Mesendoderm (in vitro differentiated cells): ENCODE measurements at regions not wholly inside any gene's neighbourhood (a gene's known extent, or its start where the extent isn't known, plus 50 kb on each side); places are given as distances from the start of the nearest gene placed in this dataset.

Experiments
- DNase-seq: peaks from one replicate; pipeline ENCODE4 v3.0.0; 2013
- H2AK5ac ChIP-seq: 2 replicates; pipeline ENCODE4 v1.6.1; 2013; ENCODE audit warnings: low read length, inconsistent platforms
- H2BK120ac ChIP-seq: 2 replicates; pipeline ENCODE4 v1.6.1; 2013; ENCODE audit warnings: low read depth, mild to moderate bottlenecking, low read length, moderate library complexity, mixed read lengths
- H2BK15ac ChIP-seq: replicated peaks from 2 replicates; pipeline ENCODE4 v1.6.1; 2013; ENCODE audit warnings: low read depth, mild to moderate bottlenecking, moderate library complexity
- H2BK5ac ChIP-seq: 2 replicates; pipeline ENCODE4 v1.6.1; 2013; ENCODE audit warnings: low read length, inconsistent platforms
- H3K18ac ChIP-seq: 2 replicates; pipeline ENCODE4 v1.6.1; 2013; ENCODE audit warnings: mild to moderate bottlenecking, low read length, mixed read lengths
- H3K23ac ChIP-seq: one replicate; pipeline ENCODE4 v1.6.1; 2013; ENCODE audit warnings: low read length
- H3K27ac ChIP-seq: 2 replicates; pipeline ENCODE4 v1.5.1; 2013; ENCODE audit warnings: low read depth, mild to moderate bottlenecking, inconsistent platforms, low read length, moderate library complexity
- H3K27me3 ChIP-seq: 2 replicates; pipeline ENCODE4 v1.6.1; 2013; ENCODE audit warnings: low read length, control low read depth, mild to moderate bottlenecking, inconsistent platforms; ENCODE audit not compliant: insufficient read depth, poor library complexity
- H3K36me3 ChIP-seq: 2 replicates; pipeline ENCODE4 v1.6.1; 2013; ENCODE audit warnings: low read length, inconsistent platforms; ENCODE audit not compliant: control insufficient read depth, insufficient read depth
- H3K4ac ChIP-seq: one replicate; pipeline ENCODE4 v1.6.1; 2013; ENCODE audit warnings: low read depth, mild to moderate bottlenecking, low read length, moderate library complexity
- H3K4me1 ChIP-seq: 2 replicates; pipeline ENCODE4 v1.6.1; 2013; ENCODE audit warnings: low read depth, low read length, inconsistent platforms; ENCODE audit not compliant: control insufficient read depth
- H3K4me2 ChIP-seq: 2 replicates; pipeline ENCODE4 v1.6.1; 2013; ENCODE audit warnings: low read length
- H3K4me3 ChIP-seq: 2 replicates; pipeline ENCODE4 v1.5.1; 2013; ENCODE audit warnings: mild to moderate bottlenecking, low read length
- H3K56ac ChIP-seq: one replicate; pipeline ENCODE4 v1.6.1; 2013; ENCODE audit warnings: low read length
- H3K79me1 ChIP-seq: 2 replicates; pipeline ENCODE4 v1.6.1; 2013; ENCODE audit warnings: low read length, inconsistent platforms
- H3K79me2 ChIP-seq: 2 replicates; pipeline ENCODE4 v1.6.1; 2013; ENCODE audit warnings: mild to moderate bottlenecking, low read length; ENCODE audit not compliant: control insufficient read depth, insufficient read depth
- H3K9ac ChIP-seq: 2 replicates; pipeline ENCODE4 v1.6.1; 2013; ENCODE audit warnings: low read length, inconsistent platforms
- H4K5ac ChIP-seq: one replicate; pipeline ENCODE4 v1.6.1; 2013; ENCODE audit warnings: low read length
- H4K8ac ChIP-seq: one replicate; pipeline ENCODE4 v1.6.1; 2013; ENCODE audit warnings: low read depth, mild to moderate bottlenecking, control low read depth, low read length, moderate library complexity
- WGBS: extraction: QIAGEN DNeasy Blood & Tissue Kit; methylation state at CpG from one replicate; pipeline ENCODE4 v1.1.7; 2013; ENCODE audit warnings: low lambda C conversion rate, missing lambda C conversion rate; ENCODE audit not compliant: insufficient coverage; ENCODE audit errors: extremely low coverage; 5-methylcytosine and 5-hydroxymethylcytosine counted together

DNA sequence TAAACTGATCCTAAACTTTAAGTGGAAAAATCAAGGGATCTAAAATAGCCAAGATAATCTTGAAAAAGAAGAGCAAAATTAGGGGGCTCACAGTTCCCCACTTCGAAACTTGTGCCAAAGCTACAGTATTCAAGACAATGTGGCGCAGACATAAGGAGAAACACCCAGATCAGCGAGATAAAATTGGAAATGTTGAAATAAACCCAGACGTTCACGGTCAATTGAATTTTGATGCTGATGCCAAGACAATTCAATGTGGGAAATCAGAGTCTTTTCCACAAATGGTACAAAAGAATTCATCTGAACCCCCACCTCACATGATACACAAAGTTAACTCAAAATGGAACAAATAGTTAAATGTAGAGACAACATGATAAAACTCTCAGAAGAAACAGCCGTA, 601.6 kb downstream of the BRD1 start:
- WGBS, result no CpG with 5 or more reads among the region's 6 CpGs
- no peak overlapping the region for H4K5ac ChIP-seq
- no peak overlapping the region for H2AK5ac ChIP-seq
- no peaks in the 10 kb centered on the region for H3K36me3 ChIP-seq
- no peak overlapping the region for H3K23ac ChIP-seq
- no peak overlapping the region for H3K56ac ChIP-seq
- DNase-seq, result no peak
- H2BK5ac ChIP-seq, result no peak overlapping the region
- H4K8ac ChIP-seq, result no peak overlapping the region
- no peaks in the 10 kb centered on the region for H3K4me1 ChIP-seq
- H3K79me2 ChIP-seq, result no peaks in the 10 kb centered on the region
- no peak overlapping the region for H3K27ac ChIP-seq
- no peaks in the 10 kb centered on the region for H3K79me1 ChIP-seq
- H2BK120ac ChIP-seq, result no peak overlapping the region
- H3K4ac ChIP-seq, result no peak overlapping the region
- H3K4me2 ChIP-seq, result no peak overlapping the region
- H3K27me3 ChIP-seq, result no peaks in the 10 kb centered on the region
- H3K4me3 ChIP-seq, result no peak overlapping the region
- no peak overlapping the region for H2BK15ac ChIP-seq
- no peak overlapping the region for H3K18ac ChIP-seq
- no peak overlapping the region for H3K9ac ChIP-seq

DNA sequence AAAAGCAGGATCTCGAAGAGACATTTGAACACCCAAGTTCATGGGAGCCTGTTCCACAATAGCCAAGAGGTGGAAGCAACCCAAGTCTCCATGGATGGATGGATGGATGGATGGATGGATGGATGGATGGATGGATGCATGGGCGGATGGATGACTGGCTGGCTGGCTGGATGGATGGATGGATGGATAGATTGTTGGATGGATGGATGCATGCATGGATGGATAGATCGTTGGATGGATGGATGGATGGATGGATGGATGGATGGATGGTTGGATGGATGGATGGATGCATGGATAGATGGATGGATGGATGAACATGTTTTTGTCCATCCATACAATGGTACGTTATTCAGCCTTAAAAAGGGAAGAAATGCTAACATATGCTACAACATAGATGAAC, 603.4 kb downstream of the BRD1 start:
- Histone ChIP-seq H3K18ac (no peak overlapping the region), H3K79me2 (no peaks in the 10 kb centered on the region), H2BK5ac (no peak overlapping the region), H4K5ac (no peak overlapping the region), H2BK15ac (no peak overlapping the region), H3K56ac (no peak overlapping the region), H3K27ac (no peak overlapping the region), H3K79me1 (no peaks in the 10 kb centered on the region), H3K4me2 (no peak overlapping the region), H4K8ac (no peak overlapping the region), H3K4me1 (no peaks in the 10 kb centered on the region), H3K27me3 (no peaks in the 10 kb centered on the region), H3K4ac (no peak overlapping the region), H2AK5ac (no peak overlapping the region), H2BK120ac (no peak overlapping the region), H3K9ac (no peak overlapping the region), H3K23ac (no peak overlapping the region), H3K36me3 (no peaks in the 10 kb centered on the region), H3K4me3 (no peak overlapping the region)
- DNase-seq, result no peak
- WGBS, result no CpG with 5 or more reads among the region's 4 CpGs

DNA sequence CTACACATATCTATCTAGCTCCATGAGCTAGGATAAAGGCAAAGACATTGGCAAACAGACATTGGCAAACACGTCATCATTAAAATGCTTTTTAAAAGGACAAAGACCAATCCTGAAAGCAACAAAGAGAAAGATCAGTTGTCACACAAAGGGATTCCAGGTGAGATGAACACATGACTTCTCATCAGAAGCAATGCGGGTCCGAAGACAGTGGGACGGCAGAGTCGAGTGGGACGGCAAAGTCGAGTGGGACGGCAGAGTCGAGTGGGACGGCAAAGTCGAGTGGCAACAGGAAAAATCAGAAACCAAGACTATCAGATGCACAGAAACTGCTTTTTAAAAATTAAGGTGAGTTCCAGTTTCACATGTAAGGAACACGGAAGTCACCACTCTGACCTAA, 609.5 kb downstream of the BRD1 start:
- H4K5ac ChIP-seq, result no peak overlapping the region
- DNase-seq, result no peak
- H3K23ac ChIP-seq, result no peak overlapping the region
- no peak overlapping the region for H3K18ac ChIP-seq
- no peaks in the 10 kb centered on the region for H3K79me1 ChIP-seq
- H2BK120ac ChIP-seq, result no peak overlapping the region
- H3K4me3 ChIP-seq, result no peak overlapping the region
- no peaks in the 10 kb centered on the region for H3K36me3 ChIP-seq
- H3K27ac ChIP-seq, result no peak overlapping the region
- H3K79me2 ChIP-seq, result no peaks in the 10 kb centered on the region
- no CpG with 5 or more reads among the region's 12 CpGs for WGBS
- H4K8ac ChIP-seq, result no peak overlapping the region
- no peak overlapping the region for H3K4ac ChIP-seq
- no peaks in the 10 kb centered on the region for H3K4me1 ChIP-seq
- H3K4me2 ChIP-seq, result no peak overlapping the region
- H3K27me3 ChIP-seq, result no peaks in the 10 kb centered on the region
- H3K56ac ChIP-seq, result no peak overlapping the region
- no peak overlapping the region for H2AK5ac ChIP-seq
- no peak overlapping the region for H3K9ac ChIP-seq
- H2BK15ac ChIP-seq, result no peak overlapping the region
- H2BK5ac ChIP-seq, result no peak overlapping the region

- Histone ChIP-seq H3K4me1 (no peaks in the 10 kb centered on the region), H2BK120ac (no peak overlapping the region), H3K4me3 (no peak overlapping the region), H3K18ac (no peak overlapping the region), H4K8ac (no peak overlapping the region), H3K4me2 (no peak overlapping the region), H2BK15ac (no peak overlapping the region), H3K27me3 (no peaks in the 10 kb centered on the region), H3K4ac (no peak overlapping the region), H2BK5ac (no peak overlapping the region), H3K23ac (no peak overlapping the region), H3K9ac (no peak overlapping the region), H3K79me1 (no peaks in the 10 kb centered on the region), H4K5ac (no peak overlapping the region), H2AK5ac (no peak overlapping the region), H3K36me3 (no peaks in the 10 kb centered on the region), H3K27ac (no peak overlapping the region), H3K79me2 (no peaks in the 10 kb centered on the region), H3K56ac (no peak overlapping the region)
- DNase-seq, result no peak
- WGBS, result no CpG with 5 or more reads among the region's 5 CpGs
Observed at GRCh38 chr22:49216579-49216978, 611.1 kb downstream of the BRD1 start.

GRCh38 chr22:49215840-49216239, 611.8 kb downstream of the BRD1 start:
- no peak overlapping the region for H2BK120ac ChIP-seq
- H3K18ac ChIP-seq, result no peak overlapping the region
- no peaks in the 10 kb centered on the region for H3K36me3 ChIP-seq
- no peak overlapping the region for H4K5ac ChIP-seq
- H3K79me1 ChIP-seq, result no peaks in the 10 kb centered on the region
- H3K4me1 ChIP-seq, result no peaks in the 10 kb centered on the region
- no peak for DNase-seq
- H2AK5ac ChIP-seq, result no peak overlapping the region
- no peak overlapping the region for H3K4me3 ChIP-seq
- no peaks in the 10 kb centered on the region for H3K27me3 ChIP-seq
- H3K9ac ChIP-seq, result no peak overlapping the region
- no peak overlapping the region for H3K56ac ChIP-seq
- H2BK15ac ChIP-seq, result no peak overlapping the region
- H4K8ac ChIP-seq, result no peak overlapping the region
- no peak overlapping the region for H3K27ac ChIP-seq
- H3K4ac ChIP-seq, result no peak overlapping the region
- no peak overlapping the region for H3K4me2 ChIP-seq
- no peaks in the 10 kb centered on the region for H3K79me2 ChIP-seq
- no CpG with 5 or more reads among the region's 9 CpGs for WGBS
- H2BK5ac ChIP-seq, result no peak overlapping the region
- H3K23ac ChIP-seq, result no peak overlapping the region

DNA sequence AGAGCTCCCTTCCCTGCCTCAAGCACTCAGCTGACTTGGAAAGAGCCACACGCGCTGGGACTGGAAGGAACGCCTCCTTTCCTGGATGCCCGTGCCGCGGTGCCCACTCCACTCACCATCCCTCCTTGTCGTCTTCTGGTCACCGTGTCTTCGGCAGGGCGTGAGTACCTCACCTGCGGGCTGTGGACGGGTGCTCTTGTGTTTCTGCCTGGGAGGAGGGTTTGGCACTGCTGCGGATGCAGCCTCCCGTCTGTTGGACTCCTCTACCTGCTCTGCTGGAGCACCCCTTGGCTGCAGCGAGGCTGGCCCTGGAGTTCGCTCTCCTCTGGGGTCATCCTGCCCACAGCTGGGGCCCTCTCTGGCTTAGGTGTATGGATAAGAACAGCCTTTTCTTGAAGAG, 612.7 kb downstream of the BRD1 start:
- Histone ChIP-seq H3K56ac (no peak overlapping the region), H2BK120ac (no peak overlapping the region), H2BK15ac (no peak overlapping the region), H4K8ac (no peak overlapping the region), H2BK5ac (no peak overlapping the region), H3K27me3 (no peaks in the 10 kb centered on the region), H3K4me3 (no peak overlapping the region), H3K27ac (no peak overlapping the region), H3K18ac (no peak overlapping the region), H2AK5ac (no peak overlapping the region), H3K79me1 (no peaks in the 10 kb centered on the region), H3K4me2 (no peak overlapping the region), H4K5ac (no peak overlapping the region), H3K23ac (no peak overlapping the region), H3K4ac (no peak overlapping the region), H3K9ac (no peak overlapping the region), H3K79me2 (no peaks in the 10 kb centered on the region), H3K4me1 (no peaks in the 10 kb centered on the region), H3K36me3 (no peaks in the 10 kb centered on the region)
- WGBS, result no CpG with 5 or more reads among the region's 16 CpGs
- DNase-seq, result no peak
